Liver (tissue), 8 donors: ENCODE measurements at regions not wholly inside any gene's neighbourhood (a gene's known extent, or its start where the extent isn't known, plus 50 kb on each side); places are given as distances from the start of the nearest gene placed in this dataset.

Experiments
- DNase-seq: peaks from one replicate; pipeline ENCODE4 v3.0.0-alpha.2; 2017; ENCODE audit warnings: low spot score
- H3K27ac ChIP-seq, 2 donors: one replicate each; pipeline ENCODE4 v1.7.0; 2013; ENCODE audit warnings: inconsistent platforms in 2 of 2, low read length in 2 of 2, control low read depth in 1 of 2, low read depth in 1 of 2, mild to moderate bottlenecking in 1 of 2
- H3K27me3 ChIP-seq, 4 donors: one replicate each; pipeline versions ENCODE4 v1.6.1 to v1.7.0; 2013; ENCODE audit warnings: low read length in 3 of 4, inconsistent platforms in 1 of 4, mild to moderate bottlenecking in 1 of 4, moderate library complexity in 1 of 4; ENCODE audit not compliant: control insufficient read depth in 4 of 4, insufficient read depth in 4 of 4
- H3K36me3 ChIP-seq, 4 donors: one replicate each; pipeline versions ENCODE4 v1.6.1 to v1.7.0; 2013; ENCODE audit warnings: low read length in 3 of 4, mild to moderate bottlenecking in 3 of 4, low read depth in 1 of 4, moderate library complexity in 1 of 4; ENCODE audit not compliant: control insufficient read depth in 4 of 4, insufficient read depth in 3 of 4
- H3K4me1 ChIP-seq, 4 donors: one replicate each; pipeline versions ENCODE4 v1.6.1 to v1.7.0; 2013; ENCODE audit warnings: low read length in 3 of 4, mild to moderate bottlenecking in 3 of 4, moderate library complexity in 1 of 4; ENCODE audit not compliant: control insufficient read depth in 4 of 4, insufficient read depth in 4 of 4
- H3K4me3 ChIP-seq, 3 donors: one replicate each; pipeline versions ENCODE4 v1.6.1 to v1.7.0; 2013; ENCODE audit warnings: low read length in 3 of 3, control low read depth in 1 of 3, low read depth in 1 of 3, mild to moderate bottlenecking in 1 of 3
- H3K9ac ChIP-seq, 2 donors: one replicate each; pipeline ENCODE4 v1.7.0; 2013; ENCODE audit warnings: low read length in 2 of 2, mild to moderate bottlenecking in 2 of 2, moderate library complexity in 2 of 2, control low read depth in 1 of 2, low read depth in 1 of 2
- H3K9me3 ChIP-seq, 4 donors: one replicate each; pipeline versions ENCODE4 v1.6.1 to v1.7.0; 2013; ENCODE audit warnings: low read length in 3 of 4; ENCODE audit not compliant: control insufficient read depth in 4 of 4
- EGR1 ChIP-seq, 2 donors: IDR thresholded peaks; 2 replicates each; pipeline ENCODE4 v1.6.1; 2016 to 2018; ENCODE audit warnings: antibody characterized with exemption in 2 of 2, low read depth in 2 of 2
- FOXA1 ChIP-seq: IDR thresholded peaks from 2 replicates; pipeline ENCODE4 v1.6.1; 2016; ENCODE audit warnings: antibody characterized with exemption
- FOXA2 ChIP-seq: IDR thresholded peaks from 2 replicates; pipeline ENCODE4 v1.6.1; 2016; ENCODE audit warnings: antibody characterized with exemption
- GABPA ChIP-seq, 2 donors: IDR thresholded peaks in 1 of 2; conservative IDR thresholded peaks in 1 of 2; 2 replicates each; pipeline ENCODE4 v1.6.1; 2016; ENCODE audit warnings: antibody characterized with exemption in 2 of 2, mild to moderate bottlenecking in 1 of 2, moderate library complexity in 1 of 2
- HNF4A ChIP-seq, 2 donors: conservative IDR thresholded peaks; 2 replicates each; pipeline ENCODE4 v1.6.1; 2016; ENCODE audit warnings: antibody characterized with exemption in 2 of 2, mild to moderate bottlenecking in 2 of 2
- HNF4G ChIP-seq: IDR thresholded peaks from 2 replicates; pipeline ENCODE4 v1.6.1; 2016; ENCODE audit warnings: antibody characterized with exemption
- NR2F2 ChIP-seq: IDR thresholded peaks from 2 replicates; pipeline ENCODE4 v1.6.1; 2016; ENCODE audit warnings: antibody characterized with exemption
- RAD21 ChIP-seq, 2 donors: IDR thresholded peaks; 2 replicates each; pipeline ENCODE4 v1.6.1; 2016; ENCODE audit warnings: antibody characterized with exemption in 2 of 2, mild to moderate bottlenecking in 2 of 2
- RXRA ChIP-seq, 2 donors: IDR thresholded peaks; 2 replicates each; pipeline ENCODE4 v1.6.1; 2017 to 2018; ENCODE audit warnings: antibody characterized with exemption in 2 of 2, mild to moderate bottlenecking in 1 of 2
- SP1 ChIP-seq: IDR thresholded peaks from 2 replicates; pipeline ENCODE4 v1.6.1; 2018; ENCODE audit warnings: antibody characterized with exemption, mild to moderate bottlenecking
- TAF1 ChIP-seq: conservative IDR thresholded peaks from 2 replicates; pipeline ENCODE4 v1.6.1; 2016; ENCODE audit warnings: antibody characterized with exemption, mild to moderate bottlenecking
- YY1 ChIP-seq: IDR thresholded peaks from 2 replicates; pipeline ENCODE4 v1.6.1; 2016; ENCODE audit warnings: antibody characterized with exemption, mild to moderate bottlenecking
- WGBS: extraction: QIAGEN DNeasy Blood & Tissue Kit; methylation state at CpG from one replicate; pipeline ENCODE4 v1.1.7; 2013; 5-methylcytosine and 5-hydroxymethylcytosine counted together
- TF ChIP-seq, protein P1 (sequence below): IDR thresholded peaks from 2 replicates; pipeline ENCODE4 v1.6.1; 2016; ENCODE audit warnings: antibody characterized with exemption, mild to moderate bottlenecking
- TF ChIP-seq, protein P2 (sequence below): IDR thresholded peaks from 2 replicates; pipeline ENCODE4 v1.6.1; 2016; ENCODE audit warnings: antibody characterized with exemption
- TF ChIP-seq, protein P3 (sequence below): fragments of 150-350 bp; IDR thresholded peaks from 2 replicates; pipeline ENCODE4 v1.5.1; 2017; ENCODE audit warnings: improper control_type of control experiment, low read depth, low read length; ENCODE audit not compliant: missing input control
- TF ChIP-seq, protein P4 (sequence below): IDR thresholded peaks from 2 replicates; pipeline ENCODE4 v1.6.1; 2016; ENCODE audit warnings: antibody characterized with exemption
- donor health status: healthy.
- donor health status: healthy.
- donor health status: healthy.
- donor health status: healthy.
- donor health status: healthy.

DNA sequence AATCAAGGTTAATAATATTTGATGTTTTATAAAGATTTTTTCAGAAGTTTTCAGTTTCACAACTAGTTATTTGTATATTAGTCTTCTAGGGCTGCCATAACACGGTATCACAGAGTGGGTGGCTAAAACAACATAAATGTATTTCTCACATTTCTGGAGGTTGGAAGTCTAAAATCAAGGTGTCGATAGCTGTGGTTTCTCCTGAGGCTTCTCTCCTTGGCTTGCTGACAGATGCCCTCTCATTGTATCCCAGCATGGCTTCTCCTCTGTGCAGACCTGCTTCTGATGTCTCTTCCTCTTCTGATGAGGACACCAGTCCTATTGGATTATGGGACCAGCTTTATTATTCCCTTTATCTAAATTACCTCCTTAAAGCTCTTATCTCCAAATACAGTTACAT lies 1456.6 kb downstream of the STIM2 start:
- TF ChIP-seq RAD21 (IDR thresholded peaks at IDR 0.05), result no peak
- TF ChIP-seq FOXA1, result no peak
- no peak for TF ChIP-seq NR2F2
- TF ChIP-seq HNF4G, result no peak
- TF ChIP-seq, protein P1, sequence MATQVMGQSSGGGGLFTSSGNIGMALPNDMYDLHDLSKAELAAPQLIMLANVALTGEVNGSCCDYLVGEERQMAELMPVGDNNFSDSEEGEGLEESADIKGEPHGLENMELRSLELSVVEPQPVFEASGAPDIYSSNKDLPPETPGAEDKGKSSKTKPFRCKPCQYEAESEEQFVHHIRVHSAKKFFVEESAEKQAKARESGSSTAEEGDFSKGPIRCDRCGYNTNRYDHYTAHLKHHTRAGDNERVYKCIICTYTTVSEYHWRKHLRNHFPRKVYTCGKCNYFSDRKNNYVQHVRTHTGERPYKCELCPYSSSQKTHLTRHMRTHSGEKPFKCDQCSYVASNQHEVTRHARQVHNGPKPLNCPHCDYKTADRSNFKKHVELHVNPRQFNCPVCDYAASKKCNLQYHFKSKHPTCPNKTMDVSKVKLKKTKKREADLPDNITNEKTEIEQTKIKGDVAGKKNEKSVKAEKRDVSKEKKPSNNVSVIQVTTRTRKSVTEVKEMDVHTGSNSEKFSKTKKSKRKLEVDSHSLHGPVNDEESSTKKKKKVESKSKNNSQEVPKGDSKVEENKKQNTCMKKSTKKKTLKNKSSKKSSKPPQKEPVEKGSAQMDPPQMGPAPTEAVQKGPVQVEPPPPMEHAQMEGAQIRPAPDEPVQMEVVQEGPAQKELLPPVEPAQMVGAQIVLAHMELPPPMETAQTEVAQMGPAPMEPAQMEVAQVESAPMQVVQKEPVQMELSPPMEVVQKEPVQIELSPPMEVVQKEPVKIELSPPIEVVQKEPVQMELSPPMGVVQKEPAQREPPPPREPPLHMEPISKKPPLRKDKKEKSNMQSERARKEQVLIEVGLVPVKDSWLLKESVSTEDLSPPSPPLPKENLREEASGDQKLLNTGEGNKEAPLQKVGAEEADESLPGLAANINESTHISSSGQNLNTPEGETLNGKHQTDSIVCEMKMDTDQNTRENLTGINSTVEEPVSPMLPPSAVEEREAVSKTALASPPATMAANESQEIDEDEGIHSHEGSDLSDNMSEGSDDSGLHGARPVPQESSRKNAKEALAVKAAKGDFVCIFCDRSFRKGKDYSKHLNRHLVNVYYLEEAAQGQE, result no peak
- TF ChIP-seq TAF1, result no peak
- no peak for DNase-seq
- Histone ChIP-seq H3K4me3 (no peak overlapping the region), H3K9me3 (no peaks in the 10 kb centered on the region), H3K27ac (no peak overlapping the region), H3K27me3 (no peaks in the 10 kb centered on the region), H3K9ac (no peak overlapping the region), H3K36me3 (no peaks in the 10 kb centered on the region), H3K4me1 (peaks cover 2 to 26% (median 16%) of the 10 kb centered on the region in 4 donors)
- WGBS, result 81% methylated on average over 2 of the region's 2 CpGs

DNA sequence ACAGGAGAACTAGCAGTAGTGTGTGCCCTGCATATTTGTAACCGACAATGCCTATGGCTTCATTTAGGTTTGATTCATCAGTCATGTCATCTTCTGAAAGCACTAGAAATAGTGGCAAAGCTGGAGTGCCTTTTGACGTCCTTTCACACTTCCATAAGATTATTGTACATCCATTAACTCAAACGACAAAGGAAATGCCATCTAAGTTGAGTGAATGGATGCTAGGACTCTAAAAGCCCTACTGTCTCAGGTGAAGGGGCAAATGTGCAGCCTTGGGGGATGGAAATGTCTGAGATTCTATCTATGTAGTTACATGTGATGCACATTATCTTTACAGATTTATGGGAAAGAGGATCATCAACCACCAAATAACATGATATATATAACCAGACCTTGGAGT lies 1473.6 kb downstream of the STIM2 start:
- TF ChIP-seq FOXA2, result no peak
- no peak for TF ChIP-seq RAD21 (IDR thresholded peaks at IDR 0.05)
- 89% methylated on average over 3 of the region's 3 CpGs for WGBS
- Histone ChIP-seq H3K4me3 (no peak overlapping the region), H3K9me3 (no peaks in the 10 kb centered on the region), H3K4me1 (no peaks in the 10 kb centered on the region), H3K9ac (no peak overlapping the region), H3K36me3 (no peaks in the 10 kb centered on the region), H3K27me3 (no peaks in the 10 kb centered on the region), H3K27ac (no peak overlapping the region)
- DNase-seq, result no peak

DNA sequence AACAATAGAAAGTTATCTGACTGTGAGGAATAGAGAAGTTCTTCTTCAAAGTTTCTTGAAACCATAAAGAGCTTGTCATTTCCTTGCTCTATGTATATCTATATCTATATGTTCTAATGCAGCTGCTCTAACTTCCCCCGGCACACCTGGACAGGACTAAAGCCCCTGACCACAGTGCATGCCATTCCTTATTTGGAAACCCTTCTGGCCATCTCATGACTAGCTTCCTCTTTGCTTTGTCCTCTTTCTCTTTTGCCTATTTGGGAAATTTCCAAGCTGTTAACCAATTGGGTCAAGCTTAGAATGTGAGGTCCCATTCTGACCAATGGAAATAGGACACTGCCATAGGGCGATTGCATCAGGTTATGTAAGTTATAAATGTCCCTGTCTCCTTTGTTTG lies 1481.1 kb downstream of the STIM2 start:
- Histone ChIP-seq H3K36me3 (no peaks in the 10 kb centered on the region), H3K4me3 (no peak overlapping the region), H3K9ac (no peak overlapping the region), H3K9me3 (peaks cover 0 to 12% (median 4%) of the 10 kb centered on the region in 4 donors), H3K4me1 (no peaks in the 10 kb centered on the region), H3K27ac (no peak overlapping the region), H3K27me3 (no peaks in the 10 kb centered on the region)
- DNase-seq, result no peak
- 75% methylated on average over 2 of the region's 2 CpGs for WGBS
- TF ChIP-seq RXRA (IDR thresholded peaks at IDR 0.05) (no peak), RAD21 (IDR thresholded peaks at IDR 0.05) (no peak), FOXA1 (no peak), EGR1 (IDR thresholded peaks at IDR 0.05; ENCODE audit: low read depth in 2 of 2) (no peak), FOXA2 (no peak), SP1 (no peak), TAF1 (no peak), YY1 (no peak), NR2F2 (no peak), GABPA (IDR thresholded peaks at IDR 0.05 in 1 of 2, conservative IDR thresholded peaks at IDR 0.05 in 1 of 2) (no peak), HNF4A (conservative IDR thresholded peaks at IDR 0.05) (no peak)
- TF ChIP-seq, protein P1, result no peak
- TF ChIP-seq, protein P2, sequence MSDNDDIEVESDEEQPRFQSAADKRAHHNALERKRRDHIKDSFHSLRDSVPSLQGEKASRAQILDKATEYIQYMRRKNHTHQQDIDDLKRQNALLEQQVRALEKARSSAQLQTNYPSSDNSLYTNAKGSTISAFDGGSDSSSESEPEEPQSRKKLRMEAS, result no peak
- TF ChIP-seq, protein P3, sequence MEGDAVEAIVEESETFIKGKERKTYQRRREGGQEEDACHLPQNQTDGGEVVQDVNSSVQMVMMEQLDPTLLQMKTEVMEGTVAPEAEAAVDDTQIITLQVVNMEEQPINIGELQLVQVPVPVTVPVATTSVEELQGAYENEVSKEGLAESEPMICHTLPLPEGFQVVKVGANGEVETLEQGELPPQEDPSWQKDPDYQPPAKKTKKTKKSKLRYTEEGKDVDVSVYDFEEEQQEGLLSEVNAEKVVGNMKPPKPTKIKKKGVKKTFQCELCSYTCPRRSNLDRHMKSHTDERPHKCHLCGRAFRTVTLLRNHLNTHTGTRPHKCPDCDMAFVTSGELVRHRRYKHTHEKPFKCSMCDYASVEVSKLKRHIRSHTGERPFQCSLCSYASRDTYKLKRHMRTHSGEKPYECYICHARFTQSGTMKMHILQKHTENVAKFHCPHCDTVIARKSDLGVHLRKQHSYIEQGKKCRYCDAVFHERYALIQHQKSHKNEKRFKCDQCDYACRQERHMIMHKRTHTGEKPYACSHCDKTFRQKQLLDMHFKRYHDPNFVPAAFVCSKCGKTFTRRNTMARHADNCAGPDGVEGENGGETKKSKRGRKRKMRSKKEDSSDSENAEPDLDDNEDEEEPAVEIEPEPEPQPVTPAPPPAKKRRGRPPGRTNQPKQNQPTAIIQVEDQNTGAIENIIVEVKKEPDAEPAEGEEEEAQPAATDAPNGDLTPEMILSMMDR, result no peak
- TF ChIP-seq, protein P4, sequence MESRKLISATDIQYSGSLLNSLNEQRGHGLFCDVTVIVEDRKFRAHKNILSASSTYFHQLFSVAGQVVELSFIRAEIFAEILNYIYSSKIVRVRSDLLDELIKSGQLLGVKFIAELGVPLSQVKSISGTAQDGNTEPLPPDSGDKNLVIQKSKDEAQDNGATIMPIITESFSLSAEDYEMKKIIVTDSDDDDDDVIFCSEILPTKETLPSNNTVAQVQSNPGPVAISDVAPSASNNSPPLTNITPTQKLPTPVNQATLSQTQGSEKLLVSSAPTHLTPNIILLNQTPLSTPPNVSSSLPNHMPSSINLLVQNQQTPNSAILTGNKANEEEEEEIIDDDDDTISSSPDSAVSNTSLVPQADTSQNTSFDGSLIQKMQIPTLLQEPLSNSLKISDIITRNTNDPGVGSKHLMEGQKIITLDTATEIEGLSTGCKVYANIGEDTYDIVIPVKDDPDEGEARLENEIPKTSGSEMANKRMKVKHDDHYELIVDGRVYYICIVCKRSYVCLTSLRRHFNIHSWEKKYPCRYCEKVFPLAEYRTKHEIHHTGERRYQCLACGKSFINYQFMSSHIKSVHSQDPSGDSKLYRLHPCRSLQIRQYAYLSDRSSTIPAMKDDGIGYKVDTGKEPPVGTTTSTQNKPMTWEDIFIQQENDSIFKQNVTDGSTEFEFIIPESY, result no peak
